NCI-H1417 (cell line): ENCODE measurements at regions not wholly inside any gene's neighbourhood (a gene's known extent, or its start where the extent isn't known, plus 50 kb on each side); places are given as distances from the start of the nearest gene placed in this dataset.
"Not testable (repeated sequence)": the region's sequence is repeated elsewhere in the genome, so short reads cannot be mapped to it uniquely, and the experiment has no call there.

Experiments
- DNase-seq, 3 experiments: peaks; one replicate each; lab custom pipeline; 2025; lab: John Stamatoyannopoulos, UW

- DNase-seq: no peak
Observed at GRCh38 chr22:48429446-48430020, 1398.1 kb downstream of the BRD1 start.

GRCh38 chr22:48428631-48429371, 1398.9 kb downstream of the BRD1 start:
- DNase-seq: no peak

GRCh38 chr22:48427731-48428211, 1399.9 kb downstream of the BRD1 start:
- no peak for DNase-seq

GRCh38 chr22:48426466-48427380, 1401.0 kb downstream of the BRD1 start:
- no peak for DNase-seq

- no peak for DNase-seq
Observed at GRCh38 chr22:48425641-48426040, 1402.0 kb downstream of the BRD1 start.

- no peak for DNase-seq
Observed at GRCh38 chr22:48425091-48425506, 1402.6 kb downstream of the BRD1 start.

- no peak for DNase-seq
Observed at GRCh38 chr22:48424661-48425060, 1403.0 kb downstream of the BRD1 start.

- DNase-seq: no peak
Observed at GRCh38 chr22:48424201-48424627, 1403.5 kb downstream of the BRD1 start.

GRCh38 chr22:48423481-48423911, 1404.2 kb downstream of the BRD1 start:
- peak in 1 of 3 experiments; percentile 29 for DNase-seq

- no peak for DNase-seq
Observed at GRCh38 chr22:48422900-48423480, 1404.7 kb downstream of the BRD1 start.

- DNase-seq: no peak
Observed at GRCh38 chr22:48418831-48419230, 1408.8 kb downstream of the BRD1 start.

- no peak for DNase-seq
Observed at GRCh38 chr22:48417225-48418070, 1410.2 kb downstream of the BRD1 start.

- no peak for DNase-seq
Observed at GRCh38 chr22:48416396-48417224, 1411.1 kb downstream of the BRD1 start.

- DNase-seq: no peak
Observed at GRCh38 chr22:48415520-48415919, 1412.2 kb downstream of the BRD1 start.

- DNase-seq: no peak
Observed at GRCh38 chr22:48414651-48415050, 1413.0 kb downstream of the BRD1 start.

GRCh38 chr22:48412931-48413330, 1414.7 kb downstream of the BRD1 start:
- not testable (repeated sequence) for DNase-seq

GRCh38 chr22:48410536-48410935, 1417.1 kb downstream of the BRD1 start:
- no peak for DNase-seq

- no peak for DNase-seq
Observed at GRCh38 chr22:48407256-48407955, 1420.3 kb downstream of the BRD1 start.

GRCh38 chr22:48406161-48406560, 1421.5 kb downstream of the BRD1 start:
- DNase-seq: no peak

GRCh38 chr22:48405741-48406140, 1421.9 kb downstream of the BRD1 start:
- DNase-seq: no peak
